Stomach (tissue), 8 donors: ENCODE measurements at regions not wholly inside any gene's neighbourhood (a gene's known extent, or its start where the extent isn't known, plus 50 kb on each side); places are given as distances from the start of the nearest gene placed in this dataset.

Source experiments
- DNase-seq, 2 donors: peaks; one replicate each; pipeline versions ENCODE4 v3.0.0 to v3.0.0-alpha.2; 2013 to 2019
- H3K27ac ChIP-seq, 5 donors: fragments of 200-600 bp in 4 of 5; sonication (generic) in 4 of 5; one replicate each; pipeline ENCODE4 v1.5.1; 2013 to 2019; ENCODE audit warnings: mild to moderate bottlenecking in 1 of 5, moderate library complexity in 1 of 5
- H3K27me3 ChIP-seq, 3 donors: fragments of 200-600 bp; sonication (generic); one replicate each; pipeline ENCODE4 v1.5.1; 2017 to 2019; ENCODE audit warnings: mixed run types in 1 of 3
- H3K36me3 ChIP-seq, 4 donors: fragments of 200-600 bp; sonication (generic); 1 replicate in 3 of 4; 2 replicates in 1 of 4; pipeline ENCODE4 v1.5.1; 2016 to 2019
- H3K4me1 ChIP-seq, 4 donors: fragments of 200-600 bp; sonication (generic); one replicate each; pipeline ENCODE4 v1.5.1; 2016 to 2019
- H3K4me3 ChIP-seq, 4 donors: fragments of 200-600 bp; sonication (generic) in 3 of 4; one replicate each; pipeline ENCODE4 v1.5.1; 2016 to 2019; ENCODE audit warnings: mild to moderate bottlenecking in 1 of 4
- H3K9me3 ChIP-seq, 4 donors: fragments of 200-600 bp; sonication (generic); one replicate each; pipeline ENCODE4 v1.5.1; 2016 to 2019
- EP300 ChIP-seq: sonication (generic); formaldehyde crosslinking; IDR thresholded peaks from one replicate; pipeline ENCODE4 v1.6.1; 2017; ENCODE audit warnings: antibody characterized with exemption
- POLR2A ChIP-seq, 4 donors: fragments of 450-650 bp; IDR thresholded peaks; one replicate each; pipeline ENCODE4 v1.6.1; 2016; ENCODE audit warnings: antibody characterized with exemption in 4 of 4, control low read depth in 2 of 4, mild to moderate bottlenecking in 1 of 4, moderate library complexity in 1 of 4
- POLR2AphosphoS5 ChIP-seq, 3 donors: sonication (generic); formaldehyde crosslinking; IDR thresholded peaks; one replicate each; pipeline ENCODE4 v1.6.1; 2016; ENCODE audit warnings: antibody characterized with exemption in 3 of 3
- WGBS, 5 donors: extraction: QIAGEN DNeasy Blood & Tissue Kit in 3 of 5; methylation state at CpG; one replicate each; pipeline versions ENCODE4 v1.1.5 to v1.1.7; 2013 to 2018; 5-methylcytosine and 5-hydroxymethylcytosine counted together
- intact Hi-C: fragments of 100-400 bp; cut with DNase I; formaldehyde crosslinking; loops from one replicate; pipeline ENCODE4 v1.15.1; 2023; ENCODE audit warnings: low total_unique reads
- TF ChIP-seq, protein P1 (sequence below), 7 experiments: fragments of 450-650 bp in 4 of 7; fragments of 200-600 bp in 3 of 7; sonication (generic) in 3 of 7; IDR thresholded peaks; one replicate each; pipeline ENCODE4 v1.5.1; 2016 to 2019; ENCODE audit warnings: antibody characterized with exemption in 7 of 7, control low read depth in 2 of 7, mild to moderate bottlenecking in 1 of 7
- donor health status: healthy with polysubstance abuse.
- donor health status: Bipolar disorder and iron deficiency.
- donor health status: healthy.

DNA sequence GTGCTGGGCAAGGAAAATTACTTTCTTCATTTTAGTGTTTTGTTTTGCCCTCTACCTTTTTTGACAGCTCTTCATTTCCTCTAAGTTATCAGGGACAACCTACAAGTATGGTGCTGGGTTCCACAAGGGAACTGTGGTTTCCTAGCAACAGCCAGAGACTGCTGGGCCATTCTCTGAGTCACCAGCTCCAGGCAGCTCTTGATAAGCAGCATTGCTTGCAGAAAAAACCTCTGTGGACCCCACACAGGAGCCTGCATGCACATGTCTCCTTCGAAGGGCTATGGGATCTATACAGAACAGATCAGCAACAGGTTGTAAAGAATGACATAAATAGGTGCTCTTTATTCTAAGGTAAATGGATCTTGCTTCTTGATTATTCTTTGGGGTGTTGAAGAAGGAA is 81.0 kb upstream of the CCDC196 start:
- TF ChIP-seq POLR2A (IDR thresholded peaks at IDR 0.05) (no peak), EP300 (no peak), POLR2AphosphoS5 (IDR thresholded peaks at IDR 0.05) (no peak)
- TF ChIP-seq, protein P1, sequence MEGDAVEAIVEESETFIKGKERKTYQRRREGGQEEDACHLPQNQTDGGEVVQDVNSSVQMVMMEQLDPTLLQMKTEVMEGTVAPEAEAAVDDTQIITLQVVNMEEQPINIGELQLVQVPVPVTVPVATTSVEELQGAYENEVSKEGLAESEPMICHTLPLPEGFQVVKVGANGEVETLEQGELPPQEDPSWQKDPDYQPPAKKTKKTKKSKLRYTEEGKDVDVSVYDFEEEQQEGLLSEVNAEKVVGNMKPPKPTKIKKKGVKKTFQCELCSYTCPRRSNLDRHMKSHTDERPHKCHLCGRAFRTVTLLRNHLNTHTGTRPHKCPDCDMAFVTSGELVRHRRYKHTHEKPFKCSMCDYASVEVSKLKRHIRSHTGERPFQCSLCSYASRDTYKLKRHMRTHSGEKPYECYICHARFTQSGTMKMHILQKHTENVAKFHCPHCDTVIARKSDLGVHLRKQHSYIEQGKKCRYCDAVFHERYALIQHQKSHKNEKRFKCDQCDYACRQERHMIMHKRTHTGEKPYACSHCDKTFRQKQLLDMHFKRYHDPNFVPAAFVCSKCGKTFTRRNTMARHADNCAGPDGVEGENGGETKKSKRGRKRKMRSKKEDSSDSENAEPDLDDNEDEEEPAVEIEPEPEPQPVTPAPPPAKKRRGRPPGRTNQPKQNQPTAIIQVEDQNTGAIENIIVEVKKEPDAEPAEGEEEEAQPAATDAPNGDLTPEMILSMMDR (IDR thresholded peaks at IDR 0.05) = no peak
- WGBS, 5 donors = 29 to 53% (median 41%) methylated on average over 1 of the region's 1 CpG
- Histone ChIP-seq H3K27me3 (no peaks in the 10 kb centered on the region), H3K4me1 (no peaks in the 10 kb centered on the region), H3K27ac (no peak overlapping the region), H3K4me3 (no peak overlapping the region), H3K9me3 (no peaks in the 10 kb centered on the region), H3K36me3 (no peaks in the 10 kb centered on the region)
- intact Hi-C loops = no loop called here
- DNase-seq = peak in 1 of 2 donors; percentile 25

- Histone ChIP-seq H3K27me3 (no peaks in the 10 kb centered on the region), H3K27ac (no peak overlapping the region), H3K4me1 (no peaks in the 10 kb centered on the region), H3K4me3 (no peak overlapping the region), H3K9me3 (no peaks in the 10 kb centered on the region), H3K36me3 (no peaks in the 10 kb centered on the region)
- TF ChIP-seq POLR2AphosphoS5 (IDR thresholded peaks at IDR 0.05) = no peak
- TF ChIP-seq EP300 = no peak
- TF ChIP-seq POLR2A (IDR thresholded peaks at IDR 0.05) = no peak
- TF ChIP-seq, protein P1 (IDR thresholded peaks at IDR 0.05) = no peak
- intact Hi-C loops = no loop called here
- DNase-seq = no peak
Observed at GRCh38 chr14:66413901-66414300, 72.3 kb upstream of the CCDC196 start.

DNA sequence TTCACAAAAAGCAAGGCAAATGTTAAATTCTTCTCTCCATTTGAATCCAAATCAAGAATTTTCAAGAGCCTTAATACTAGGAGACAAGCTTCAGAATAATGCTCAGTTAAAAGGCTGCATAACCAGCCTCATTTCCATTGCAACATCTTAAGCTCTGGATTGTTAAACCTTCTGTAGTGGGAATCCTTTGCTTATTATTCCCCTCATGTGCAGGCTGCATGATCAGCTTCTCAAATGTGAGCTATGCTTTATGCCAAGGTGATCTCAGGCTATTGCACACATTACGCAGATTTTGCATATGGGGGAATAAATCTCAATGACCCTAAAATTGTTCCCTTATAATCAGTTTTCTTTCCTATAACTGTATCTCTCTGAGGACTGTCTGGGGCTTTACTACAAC is 71.7 kb upstream of the CCDC196 start:
- Histone ChIP-seq H3K27me3 (no peaks in the 10 kb centered on the region), H3K4me1 (no peaks in the 10 kb centered on the region), H3K4me3 (no peak overlapping the region), H3K9me3 (no peaks in the 10 kb centered on the region), H3K36me3 (no peaks in the 10 kb centered on the region), H3K27ac (no peak overlapping the region)
- intact Hi-C loops = no loop called here
- WGBS, 5 donors = 97 to 100% (median 98%) methylated on average over 1 of the region's 1 CpG
- DNase-seq = no peak
- TF ChIP-seq POLR2A (IDR thresholded peaks at IDR 0.05) = no peak
- TF ChIP-seq, protein P1 (IDR thresholded peaks at IDR 0.05) = no peak
- no peak for TF ChIP-seq EP300
- no peak for TF ChIP-seq POLR2AphosphoS5 (IDR thresholded peaks at IDR 0.05)

DNA sequence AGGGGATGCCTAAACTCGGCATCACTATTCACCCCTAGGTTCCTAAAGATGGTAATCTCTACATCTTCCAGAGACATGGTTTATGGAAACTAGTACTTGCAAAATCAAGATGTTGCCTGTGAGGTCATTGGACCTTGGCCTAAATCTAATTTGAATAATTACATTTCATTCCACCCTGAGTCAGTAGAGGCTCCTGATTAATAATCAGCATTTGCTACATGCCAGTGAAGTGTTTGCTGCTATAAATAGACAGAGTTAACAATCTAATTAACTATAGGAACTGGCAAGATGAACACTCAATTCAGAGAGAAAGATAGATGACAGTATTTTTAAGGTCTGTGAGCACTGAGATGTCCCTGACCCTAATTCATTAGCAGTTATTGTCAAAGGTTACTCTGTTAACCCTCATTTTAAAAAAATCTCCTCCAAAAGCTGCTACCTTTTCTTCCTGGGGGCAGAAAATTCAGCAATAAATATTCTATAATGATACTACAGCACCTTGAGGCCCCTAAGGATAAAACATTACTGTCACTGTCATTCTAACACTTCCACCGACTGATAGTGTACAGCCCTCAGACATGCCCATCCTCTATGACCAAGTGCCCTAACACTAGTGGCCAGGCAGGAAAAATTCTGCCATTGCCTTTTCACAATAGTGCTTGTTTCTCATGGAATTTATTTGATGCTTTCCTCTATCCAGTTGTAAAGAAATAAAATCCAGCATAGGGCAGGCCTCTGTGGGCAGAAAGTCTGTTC is 65.7 kb upstream of the CCDC196 start:
- TF ChIP-seq EP300 (no peak), POLR2AphosphoS5 (IDR thresholded peaks at IDR 0.05) (no peak), POLR2A (IDR thresholded peaks at IDR 0.05) (no peak)
- TF ChIP-seq, protein P1 (IDR thresholded peaks at IDR 0.05) = no peak
- Histone ChIP-seq H3K4me3 (no peak overlapping the region), H3K27ac (no peak overlapping the region), H3K36me3 (no peaks in the 10 kb centered on the region), H3K27me3 (no peaks in the 10 kb centered on the region), H3K4me1 (no peaks in the 10 kb centered on the region), H3K9me3 (no peaks in the 10 kb centered on the region)
- WGBS, 5 donors = 81 to 88% (median 87%) methylated on average over 2 of the region's 2 CpGs
- intact Hi-C loops = no loop called here
- DNase-seq = no peak
